Umbilical cord (tissue), 1 donor: ENCODE measurements at regions not wholly inside any gene's neighbourhood (a gene's known extent, or its start where the extent isn't known, plus 50 kb on each side); places are given as distances from the start of the nearest gene placed in this dataset.
"Not testable (repeated sequence)": the region's sequence is repeated elsewhere in the genome, so short reads cannot be mapped to it uniquely, and the experiment has no call there.

Source experiments
- DNase-seq: peaks from one replicate; pipeline ENCODE4 v3.0.0-alpha.2; 2015; ENCODE audit warnings: low spot score

DNA sequence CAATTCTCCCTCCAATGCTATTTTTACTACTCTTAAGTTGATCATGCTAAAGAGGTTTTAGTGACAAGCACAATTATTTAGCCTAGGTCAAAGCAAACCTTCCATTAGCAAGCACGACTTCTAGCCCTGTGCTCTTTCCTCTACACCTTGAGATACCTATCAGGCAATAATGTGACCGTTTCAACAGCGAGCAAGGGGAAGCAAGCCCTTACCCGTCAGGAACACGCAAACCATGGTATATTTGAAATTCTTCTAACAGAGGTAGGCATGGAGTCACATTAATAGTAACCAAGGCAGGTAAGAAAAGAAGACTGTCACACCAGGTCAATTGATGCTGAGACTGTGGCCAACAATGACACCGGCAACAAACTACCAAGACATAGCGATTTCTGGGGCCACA, 68.9 kb upstream of the VGLL4 start:
- DNase-seq = no peak

- DNase-seq = no peak
Measured at GRCh38 chr3:11711876-11712275, 68.2 kb upstream of the VGLL4 start.

- DNase-seq = no peak
Measured at GRCh38 chr3:11709782-11710181, 66.1 kb upstream of the VGLL4 start.

DNA sequence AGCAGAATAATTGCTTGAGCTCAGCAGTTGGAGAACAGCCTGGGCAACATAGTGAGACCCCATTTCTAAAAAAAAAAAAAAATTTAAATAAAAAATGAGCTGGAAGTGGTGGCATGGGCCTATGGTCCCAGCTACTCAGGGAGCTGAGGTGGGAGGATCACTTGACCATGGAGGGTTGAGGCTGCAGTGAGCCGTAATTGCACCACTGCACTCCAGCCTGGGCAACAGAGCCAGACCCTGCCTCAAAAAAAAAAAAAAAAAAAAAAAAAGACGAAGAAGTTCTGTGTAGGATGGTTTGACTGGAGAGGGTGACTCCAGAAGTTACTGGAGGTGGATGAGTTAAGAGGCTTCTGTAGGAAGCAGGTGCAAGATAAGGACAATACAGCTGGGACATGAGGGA, 63.4 kb upstream of the VGLL4 start:
- DNase-seq = not testable (repeated sequence)

GRCh38 chr3:11706604-11707003, 62.9 kb upstream of the VGLL4 start:
- no peak for DNase-seq

DNA sequence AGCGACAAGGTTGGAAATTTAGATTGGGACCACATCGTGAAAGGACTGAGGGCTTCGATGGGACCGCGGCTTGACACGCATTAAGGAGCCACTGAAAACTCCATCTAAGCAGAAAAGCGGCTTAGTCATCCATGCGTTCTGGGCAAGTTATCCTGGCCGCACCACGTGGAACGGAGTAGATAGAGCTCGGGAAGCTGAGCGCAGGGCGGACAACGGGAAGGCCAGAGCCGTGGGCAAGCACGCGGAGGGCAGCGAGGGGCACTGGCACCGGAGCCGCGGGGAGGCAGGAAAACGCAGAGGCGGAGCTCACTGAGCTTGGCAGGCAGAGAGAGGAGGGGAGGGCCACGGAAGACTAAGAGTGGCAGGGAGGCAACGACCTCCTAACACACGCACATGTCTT, 61.3 kb upstream of the VGLL4 start:
- DNase-seq = no peak

DNA sequence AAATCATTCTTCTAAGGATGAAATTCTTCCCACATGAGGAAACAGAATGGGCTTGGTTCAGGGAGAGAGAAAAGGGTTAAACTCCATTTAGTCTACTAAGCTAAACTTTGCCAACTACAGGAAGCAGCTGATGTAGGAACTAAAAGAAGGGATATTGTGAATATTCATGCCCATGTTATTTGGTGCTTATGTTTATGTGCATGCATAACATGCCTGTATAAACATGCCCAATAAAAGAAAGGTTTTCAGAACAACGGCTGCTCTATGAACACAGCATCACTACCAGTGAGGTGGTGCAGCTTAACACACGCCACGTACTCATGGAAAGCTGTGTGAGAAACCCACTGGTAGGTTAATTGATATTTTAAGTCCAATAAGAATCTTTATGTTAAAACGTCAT, 59.4 kb upstream of the VGLL4 start:
- DNase-seq = no peak

DNA sequence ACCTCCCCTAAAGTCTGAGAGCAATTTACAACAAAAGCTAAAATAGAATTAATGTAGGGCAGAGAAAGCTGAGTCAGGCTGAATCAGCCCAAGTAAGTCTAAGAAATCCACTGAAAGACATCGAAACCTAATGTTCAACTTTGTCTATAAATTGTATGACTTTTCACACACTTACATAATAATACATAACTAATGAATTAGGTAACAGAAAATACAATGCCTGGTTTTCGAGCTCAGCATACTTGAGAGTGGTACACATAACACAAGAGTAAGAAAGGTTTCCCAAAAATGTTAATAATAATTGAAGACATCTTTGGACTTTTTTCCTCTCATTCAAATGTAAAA, 55.3 kb upstream of the VGLL4 start:
- DNase-seq = no peak

DNA sequence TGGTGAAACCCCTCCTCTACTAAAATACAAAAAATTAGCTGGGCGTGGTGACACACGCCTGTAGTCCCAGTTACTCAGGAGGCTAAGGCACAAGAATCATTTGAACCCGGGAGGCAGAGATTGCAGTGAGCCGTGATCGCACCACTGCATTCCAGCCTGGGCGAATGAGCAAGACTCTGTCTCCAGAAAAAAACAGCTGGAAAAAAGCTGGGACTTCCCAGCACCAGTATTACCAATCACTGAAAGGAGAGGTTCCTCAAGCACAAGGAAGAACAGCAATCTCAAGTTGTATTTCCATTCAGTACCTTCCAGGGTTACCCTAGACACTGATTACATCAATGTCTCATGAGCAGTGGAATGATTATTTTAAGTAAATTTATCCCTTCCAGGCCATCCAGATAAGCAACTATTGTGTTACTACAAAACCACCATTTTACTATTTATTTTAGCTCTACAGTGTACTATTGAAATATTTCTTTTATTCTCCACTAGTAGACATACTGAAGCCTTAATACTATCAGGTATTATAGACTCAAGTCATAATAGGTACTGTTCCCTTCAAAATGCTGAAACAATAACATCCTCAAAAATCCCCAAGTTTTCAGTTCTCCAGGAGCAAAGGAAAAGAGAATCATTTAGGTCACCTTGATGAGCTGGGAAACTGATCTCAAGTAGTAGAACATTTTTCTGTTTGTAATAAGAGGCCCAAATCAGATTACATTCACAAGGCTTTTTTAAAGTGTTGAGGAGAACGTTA, 54.8 kb upstream of the VGLL4 start:
- DNase-seq = no peak

DNA sequence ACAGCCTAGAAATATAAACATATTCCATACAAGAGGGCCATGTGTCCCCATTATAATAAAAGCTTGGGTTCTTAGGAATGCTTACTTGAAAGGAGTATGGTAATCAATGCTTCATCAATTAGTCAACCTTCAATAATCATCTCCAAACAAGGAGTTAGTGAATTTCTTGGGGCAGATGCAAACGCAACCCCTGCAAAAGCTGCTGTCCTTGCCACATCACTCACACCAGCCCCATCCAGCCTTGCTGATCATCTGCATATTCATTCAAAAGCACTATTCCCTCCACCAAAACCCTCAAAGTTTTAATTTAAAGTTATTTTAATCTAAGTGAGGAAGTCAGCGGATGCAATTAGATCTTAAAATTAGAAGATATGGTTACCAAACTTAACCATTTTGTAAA, 54.0 kb upstream of the VGLL4 start:
- no peak for DNase-seq

GRCh38 chr3:11696054-11696453, 52.3 kb upstream of the VGLL4 start:
- DNase-seq = no peak
